ENCODE measurements at regions not wholly inside any gene's neighbourhood (a gene's known extent, or its start where the extent isn't known, plus 50 kb on each side); places are given as distances from the start of the nearest gene placed in this dataset.

DNA sequence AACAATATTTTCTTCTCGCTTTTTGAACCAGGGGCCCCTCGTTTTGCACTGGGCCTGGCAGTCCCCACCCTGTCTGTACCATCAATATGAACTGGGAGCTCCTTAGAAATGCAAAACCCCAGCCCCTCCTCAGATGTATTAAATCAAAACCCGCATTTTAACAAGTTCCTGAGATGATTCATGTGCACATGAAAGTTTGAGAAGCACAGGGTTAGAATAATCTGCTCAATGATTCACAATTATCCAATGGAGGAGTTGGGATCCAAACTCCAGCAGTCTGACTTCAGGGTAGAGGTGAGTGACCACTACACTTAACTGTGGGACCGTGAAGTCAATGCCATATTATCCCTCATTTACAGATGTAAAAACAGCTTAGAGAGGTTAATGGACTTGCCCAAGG lies 256.4 kb downstream of the IGSF11 start:
- TF ChIP-seq, protein P1, sequence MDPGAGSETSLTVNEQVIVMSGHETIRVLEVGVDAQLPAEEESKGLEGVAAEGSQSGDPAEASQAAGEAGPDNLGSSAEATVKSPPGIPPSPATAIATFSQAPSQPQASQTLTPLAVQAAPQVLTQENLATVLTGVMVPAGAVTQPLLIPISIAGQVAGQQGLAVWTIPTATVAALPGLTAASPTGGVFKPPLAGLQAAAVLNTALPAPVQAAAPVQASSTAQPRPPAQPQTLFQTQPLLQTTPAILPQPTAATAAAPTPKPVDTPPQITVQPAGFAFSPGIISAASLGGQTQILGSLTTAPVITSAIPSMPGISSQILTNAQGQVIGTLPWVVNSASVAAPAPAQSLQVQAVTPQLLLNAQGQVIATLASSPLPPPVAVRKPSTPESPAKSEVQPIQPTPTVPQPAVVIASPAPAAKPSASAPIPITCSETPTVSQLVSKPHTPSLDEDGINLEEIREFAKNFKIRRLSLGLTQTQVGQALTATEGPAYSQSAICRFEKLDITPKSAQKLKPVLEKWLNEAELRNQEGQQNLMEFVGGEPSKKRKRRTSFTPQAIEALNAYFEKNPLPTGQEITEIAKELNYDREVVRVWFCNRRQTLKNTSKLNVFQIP (CRISPR knock-in tag; IDR thresholded peaks at IDR 0.05; ENCODE audit: borderline replicate concordance, low read depth) = no peak
- no peak for TF ChIP-seq BACH2 (CRISPR knock-in tag; IDR thresholded peaks at IDR 0.05; ENCODE audit: borderline replicate concordance)
- TF ChIP-seq, protein P2, sequence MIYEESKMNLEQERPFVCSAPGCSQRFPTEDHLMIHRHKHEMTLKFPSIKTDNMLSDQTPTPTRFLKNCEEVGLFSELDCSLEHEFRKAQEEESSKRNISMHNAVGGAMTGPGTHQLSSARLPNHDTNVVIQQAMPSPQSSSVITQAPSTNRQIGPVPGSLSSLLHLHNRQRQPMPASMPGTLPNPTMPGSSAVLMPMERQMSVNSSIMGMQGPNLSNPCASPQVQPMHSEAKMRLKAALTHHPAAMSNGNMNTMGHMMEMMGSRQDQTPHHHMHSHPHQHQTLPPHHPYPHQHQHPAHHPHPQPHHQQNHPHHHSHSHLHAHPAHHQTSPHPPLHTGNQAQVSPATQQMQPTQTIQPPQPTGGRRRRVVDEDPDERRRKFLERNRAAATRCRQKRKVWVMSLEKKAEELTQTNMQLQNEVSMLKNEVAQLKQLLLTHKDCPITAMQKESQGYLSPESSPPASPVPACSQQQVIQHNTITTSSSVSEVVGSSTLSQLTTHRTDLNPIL (CRISPR knock-in tag; IDR thresholded peaks at IDR 0.05; ENCODE audit: low read depth) = no peak

Data from SK-N-SH treated with all-trans-retinoic acid at 6 μM for 48 hours (cell line).